ENCODE measurements at regions not wholly inside any gene's neighbourhood (a gene's known extent, or its start where the extent isn't known, plus 50 kb on each side); places are given as distances from the start of the nearest gene placed in this dataset.
"Not testable (repeated sequence)": the region's sequence is repeated elsewhere in the genome, so short reads cannot be mapped to it uniquely, and the experiment has no call there.

GRCh38 chr4:162849937-162850336 lies 316.8 kb downstream of the NAF1 start:
- ATAC-seq (no peak), DNase-seq (ENCODE audit: low spot score) (no peak)

GRCh38 chr4:162847945-162848549 lies 318.6 kb downstream of the NAF1 start:
- no peak for DNase-seq (ENCODE audit: low spot score)
- ATAC-seq = no peak

- DNase-seq (ENCODE audit: low spot score) (no peak), ATAC-seq (no peak)
Measured at GRCh38 chr4:162841753-162842152, 324.9 kb downstream of the NAF1 start.

GRCh38 chr4:162839814-162840213 lies 326.9 kb downstream of the NAF1 start:
- DNase-seq (ENCODE audit: low spot score) (no peak), ATAC-seq (no peak)

GRCh38 chr4:162838671-162839070 lies 328.0 kb downstream of the NAF1 start:
- DNase-seq (ENCODE audit: low spot score) (no peak), ATAC-seq (no peak)

GRCh38 chr4:162837679-162838078 lies 329.0 kb downstream of the NAF1 start:
- DNase-seq (ENCODE audit: low spot score) (no peak), ATAC-seq (no peak)

GRCh38 chr4:162837241-162837640 lies 329.4 kb downstream of the NAF1 start:
- ATAC-seq (no peak), DNase-seq (ENCODE audit: low spot score) (no peak)

GRCh38 chr4:162836773-162837172 lies 329.9 kb downstream of the NAF1 start:
- DNase-seq (ENCODE audit: low spot score) = no peak
- no peak for ATAC-seq

- not testable (repeated sequence) for DNase-seq (ENCODE audit: low spot score); ATAC-seq
Measured at GRCh38 chr4:162836258-162836657, 330.4 kb downstream of the NAF1 start.

- DNase-seq (ENCODE audit: low spot score) (no peak), ATAC-seq (no peak)
Measured at GRCh38 chr4:162830899-162831298, 335.8 kb downstream of the NAF1 start.

- ATAC-seq; DNase-seq (ENCODE audit: low spot score): not testable (repeated sequence)
Measured at GRCh38 chr4:162817374-162817773, 349.3 kb downstream of the NAF1 start.

GRCh38 chr4:162804351-162804924 lies 362.3 kb downstream of the NAF1 start:
- no peak for ATAC-seq
- no peak for DNase-seq (ENCODE audit: low spot score)

GRCh38 chr4:162803378-162803777 lies 363.3 kb downstream of the NAF1 start:
- no peak for DNase-seq (ENCODE audit: low spot score)
- ATAC-seq = no peak

- no peak for ATAC-seq
Measured at GRCh38 chr4:162797108-162797507, 369.6 kb downstream of the NAF1 start.

GRCh38 chr4:162793571-162793970 lies 373.1 kb downstream of the NAF1 start:
- no peak for DNase-seq (ENCODE audit: low spot score)
- ATAC-seq = no peak

More at GRCh38 chr4:162797108-162797507, 369.6 kb downstream of the NAF1 start:
- DNase-seq (ENCODE audit: low spot score) = no peak

GRCh38 chr4:162793004-162793403 lies 373.7 kb downstream of the NAF1 start:
- DNase-seq (ENCODE audit: low spot score) (no peak), ATAC-seq (no peak)

GRCh38 chr4:162791226-162791625 lies 375.5 kb downstream of the NAF1 start:
- no peak for ATAC-seq

GRCh38 chr4:162787120-162787519 lies 379.6 kb downstream of the NAF1 start:
- no peak for ATAC-seq
- no peak for DNase-seq (ENCODE audit: low spot score)

More at GRCh38 chr4:162791226-162791625, 375.5 kb downstream of the NAF1 start:
- DNase-seq (ENCODE audit: low spot score) = no peak

- no peak for DNase-seq (ENCODE audit: low spot score)
- ATAC-seq = no peak
Measured at GRCh38 chr4:162782778-162783525, 383.7 kb downstream of the NAF1 start.

- ATAC-seq (no peak), DNase-seq (ENCODE audit: low spot score) (no peak)
Measured at GRCh38 chr4:162782096-162782777, 384.5 kb downstream of the NAF1 start.

GRCh38 chr4:162770761-162771490 lies 395.8 kb downstream of the NAF1 start:
- no peak for DNase-seq (ENCODE audit: low spot score)
- ATAC-seq = no peak
